H1 (cell line): ENCODE measurements at regions not wholly inside any gene's neighbourhood (a gene's known extent, or its start where the extent isn't known, plus 50 kb on each side); places are given as distances from the start of the nearest gene placed in this dataset.
A peak's percentile ranks its signal among the peaks of the same experiment; 100 is the strongest.

ENCODE experiments used
- CTCF ChIA-PET: fragments of 300-600 bp; sonication (Branson Sonifier 250); formaldehyde crosslinking; loops from one replicate; lab custom pipeline; 2021; ENCODE audit not compliant: partially characterized antibody; lab: Charles Lee
- POLR2A ChIA-PET: fragments of 300-600 bp; sonication (Branson Sonifier 250); formaldehyde crosslinking; loops from one replicate; lab custom pipeline; 2021; ENCODE audit warnings: inconsistent platforms; ENCODE audit not compliant: partially characterized antibody; lab: Charles Lee
- DNase-seq, 2 experiments: peaks; one replicate each; pipeline versions ENCODE4 v3.0.0 to v3.0.0-alpha.2; 2010 to 2022; ENCODE audit warnings: low spot score in 2 of 2, low read depth in 1 of 2, mixed read lengths in 1 of 2
- FAIRE-seq: peaks from 2 replicates; lab custom pipeline; 2011; peaks lifted over from hg19 to GRCh38; lab: Jason Lieb, UNC
- H2AFZ ChIP-seq: 2 replicates; pipeline ENCODE4 v1.8.1; 2012; ENCODE audit warnings: low read length, inconsistent platforms
- H2AK5ac ChIP-seq: 2 replicates; pipeline ENCODE4 v1.6.1; 2013; ENCODE audit warnings: low read depth, low read length
- H2BK120ac ChIP-seq: replicated peaks from 2 replicates; pipeline ENCODE3; 2013; ENCODE audit warnings: low read depth, low read length, inconsistent platforms
- H2BK12ac ChIP-seq: 2 replicates; pipeline ENCODE4 v1.6.1; 2013; ENCODE audit warnings: low read depth, low read length
- H2BK15ac ChIP-seq: 2 replicates; pipeline ENCODE4 v1.6.1; 2013; ENCODE audit warnings: low read length
- H2BK20ac ChIP-seq: 2 replicates; pipeline ENCODE4 v1.6.1; 2013; ENCODE audit warnings: low read length
- H2BK5ac ChIP-seq: 2 replicates; pipeline ENCODE4 v1.6.1; 2013; ENCODE audit warnings: low read depth, low read length
- H3K14ac ChIP-seq: 2 replicates; pipeline ENCODE4 v1.6.1; 2013; ENCODE audit warnings: inconsistent platforms; ENCODE audit not compliant: insufficient read length
- H3K18ac ChIP-seq: 2 replicates; pipeline ENCODE4 v1.6.1; 2013; ENCODE audit warnings: low read length; ENCODE audit errors: extremely low read depth
- H3K23ac ChIP-seq: 2 replicates; pipeline ENCODE4 v1.6.1; 2013; ENCODE audit warnings: inconsistent platforms; ENCODE audit not compliant: insufficient read length
- H3K23me2 ChIP-seq: 2 replicates; pipeline ENCODE4 v1.6.1; 2013; ENCODE audit warnings: low read depth, low read length
- H3K27ac ChIP-seq: 2 replicates; pipeline ENCODE4 v1.6.1; 2011; ENCODE audit warnings: low read depth, low read length, inconsistent platforms
- H3K27me3 ChIP-seq, 4 experiments: replicated peaks in 1 of 4; 1 replicate in 1 of 4; 2 replicates in 3 of 4; pipeline versions ENCODE4 v1.6.1 to v1.8.1; 2011 to 2013; ENCODE audit warnings: low read length in 3 of 4, mild to moderate bottlenecking in 3 of 4, inconsistent platforms in 2 of 4, mixed read lengths in 2 of 4, moderate library complexity in 1 of 4; ENCODE audit not compliant: control insufficient read depth in 3 of 4, insufficient read depth in 3 of 4; ENCODE audit errors: extremely low read depth in 1 of 4
- H3K36me3 ChIP-seq, 4 experiments: 2 replicates each; pipeline versions ENCODE4 v1.6.1 to v1.8.1; 2011 to 2013; ENCODE audit warnings: mild to moderate bottlenecking in 4 of 4, low read length in 3 of 4, moderate library complexity in 2 of 4, control low read depth in 1 of 4, inconsistent platforms in 1 of 4; ENCODE audit not compliant: insufficient read depth in 4 of 4, control insufficient read depth in 2 of 4
- H3K4ac ChIP-seq: replicated peaks from 2 replicates; pipeline ENCODE3; 2013; ENCODE audit warnings: low read length, low read depth, mixed read lengths, inconsistent platforms; ENCODE audit not compliant: insufficient read length
- H3K4me1 ChIP-seq, 4 experiments: replicated peaks in 1 of 4; 1 replicate in 1 of 4; 2 replicates in 3 of 4; pipeline versions ENCODE4 v1.6.1 to v1.8.1; 2011 to 2013; ENCODE audit warnings: low read length in 3 of 4, inconsistent platforms in 2 of 4, mixed read lengths in 1 of 4; ENCODE audit not compliant: insufficient read depth in 4 of 4, control insufficient read depth in 3 of 4
- H3K4me2 ChIP-seq, 2 experiments: 2 replicates each; pipeline versions ENCODE4 v1.6.1 to v1.8.1; 2011 to 2013; ENCODE audit warnings: low read depth in 2 of 2, low read length in 2 of 2, control low read depth in 1 of 2, inconsistent platforms in 1 of 2, mild to moderate bottlenecking in 1 of 2; ENCODE audit not compliant: insufficient read depth in 1 of 2
- H3K4me3 ChIP-seq, 4 experiments: fragments of 200-600, 300-600 bp in 1 of 4; sonication (generic), shearing (Covaris generic), sonication (Bioruptor Twin) in 1 of 4; 2 replicates each; pipeline versions ENCODE4 v1.5.1 to v1.8.1; 2011 to 2016; ENCODE audit warnings: low read length in 4 of 4, low read depth in 3 of 4, control low read depth in 2 of 4, inconsistent platforms in 2 of 4, mild to moderate bottlenecking in 2 of 4, mixed read lengths in 1 of 4, moderate library complexity in 1 of 4; ENCODE audit not compliant: insufficient read depth in 2 of 4; ENCODE audit errors: extremely low read depth in 1 of 4
- H3K56ac ChIP-seq: replicated peaks from 2 replicates; pipeline ENCODE3; 2013; ENCODE audit warnings: low read depth, mild to moderate bottlenecking, mixed read lengths, low read length, inconsistent platforms; ENCODE audit not compliant: insufficient read length
- H3K79me1 ChIP-seq: 2 replicates; pipeline ENCODE4 v1.6.1; 2013; ENCODE audit warnings: low read depth, low read length, control low read depth
- H3K79me2 ChIP-seq, 2 experiments: 2 replicates each; pipeline versions ENCODE4 v1.6.1 to v1.8.1; 2012 to 2013; ENCODE audit warnings: low read length in 2 of 2, mild to moderate bottlenecking in 2 of 2, inconsistent platforms in 1 of 2; ENCODE audit not compliant: insufficient read depth in 2 of 2, control insufficient read depth in 1 of 2
- H3K9ac ChIP-seq, 4 experiments: replicated peaks in 1 of 4; 1 replicate in 1 of 4; 2 replicates in 3 of 4; pipeline versions ENCODE4 v1.6.1 to v1.8.1; 2011 to 2013; ENCODE audit warnings: low read depth in 3 of 4, low read length in 3 of 4, control low read depth in 2 of 4, mild to moderate bottlenecking in 2 of 4, moderate library complexity in 2 of 4, inconsistent platforms in 1 of 4; ENCODE audit errors: extremely low read depth in 1 of 4
- H3K9me3 ChIP-seq, 2 experiments: 2 replicates each; pipeline versions ENCODE4 v1.6.1 to v1.8.1; 2012 to 2013; ENCODE audit warnings: mild to moderate bottlenecking in 2 of 2, moderate library complexity in 2 of 2, control low read depth in 1 of 2, inconsistent platforms in 1 of 2, low read depth in 1 of 2, low read length in 1 of 2, mixed read lengths in 1 of 2; ENCODE audit not compliant: insufficient read depth in 2 of 2
- H4K20me1 ChIP-seq, 2 experiments: replicated peaks in 1 of 2; 2 replicates each; pipeline versions ENCODE3 to v1.8.1; 2011 to 2013; ENCODE audit warnings: inconsistent platforms in 2 of 2, low read length in 2 of 2, mild to moderate bottlenecking in 1 of 2; ENCODE audit not compliant: insufficient read depth in 2 of 2, control insufficient read depth in 1 of 2
- H4K5ac ChIP-seq: 2 replicates; pipeline ENCODE4 v1.6.1; 2013; ENCODE audit warnings: low read length, low read depth, mixed read lengths, inconsistent platforms; ENCODE audit not compliant: insufficient read length
- H4K8ac ChIP-seq: 2 replicates; pipeline ENCODE4 v1.8.0; 2013; ENCODE audit warnings: mild to moderate bottlenecking, moderate library complexity, low read length, inconsistent platforms; ENCODE audit not compliant: insufficient read depth; ENCODE audit errors: extremely low read depth
- H4K91ac ChIP-seq: replicated peaks from 2 replicates; pipeline ENCODE3; 2013; ENCODE audit warnings: low read length, mixed read lengths, inconsistent platforms; ENCODE audit not compliant: insufficient read length
- CHD1 ChIP-seq: IDR thresholded peaks from 2 replicates; pipeline ENCODE4 v1.6.1; 2012; ENCODE audit warnings: low read depth, low read length, improper control_type of control experiment
- MAFK ChIP-seq: IDR thresholded peaks from 2 replicates; pipeline ENCODE4 v1.6.1; 2012; ENCODE audit warnings: low read depth, mild to moderate bottlenecking, improper control_type of control experiment, low read length
- NANOG ChIP-seq: IDR thresholded peaks from 2 replicates; pipeline ENCODE4 v1.6.1; 2011; ENCODE audit warnings: low read length, low read depth, mild to moderate bottlenecking, inconsistent platforms; ENCODE audit not compliant: insufficient read depth, poor library complexity, severe bottlenecking
- SP1 ChIP-seq: IDR thresholded peaks from 2 replicates; pipeline ENCODE4 v1.6.1; 2011; ENCODE audit warnings: low read depth, low read length
- SP2 ChIP-seq: IDR thresholded peaks from 2 replicates; pipeline ENCODE4 v1.6.1; 2012; ENCODE audit warnings: mild to moderate bottlenecking, low read length, inconsistent platforms
- YY1 ChIP-seq: IDR thresholded peaks from 2 replicates; pipeline ENCODE4 v1.6.1; 2011; ENCODE audit warnings: low read depth, mild to moderate bottlenecking, low read length
- WGBS, 2 experiments: shearing (Covaris generic) in 1 of 2; methylation state at CpG; one replicate each; pipeline versions ENCODE4 v1.1.6 to v1.1.7; 2013 to 2015; ENCODE audit warnings: low lambda C conversion rate in 2 of 2, mixed read lengths in 2 of 2, inconsistent platforms in 1 of 2, low coverage in 1 of 2, missing lambda C conversion rate in 1 of 2; ENCODE audit not compliant: insufficient replicate concordance in 2 of 2, insufficient coverage in 1 of 2, insufficient read length in 1 of 2; ENCODE audit errors: extremely low coverage in 1 of 2, missing lambda C conversion rate in 1 of 2; 5-methylcytosine and 5-hydroxymethylcytosine counted together
- TF ChIP-seq, protein P1 (sequence below): IDR thresholded peaks from 2 replicates; pipeline ENCODE4 v1.6.1; 2011; ENCODE audit warnings: low read depth, mild to moderate bottlenecking, low read length; ENCODE audit not compliant: insufficient read depth
- TF ChIP-seq, protein P2 (sequence below): IDR thresholded peaks from 2 replicates; pipeline ENCODE4 v1.6.1; 2011; ENCODE audit warnings: low read length, improper control_type of control experiment

DNA sequence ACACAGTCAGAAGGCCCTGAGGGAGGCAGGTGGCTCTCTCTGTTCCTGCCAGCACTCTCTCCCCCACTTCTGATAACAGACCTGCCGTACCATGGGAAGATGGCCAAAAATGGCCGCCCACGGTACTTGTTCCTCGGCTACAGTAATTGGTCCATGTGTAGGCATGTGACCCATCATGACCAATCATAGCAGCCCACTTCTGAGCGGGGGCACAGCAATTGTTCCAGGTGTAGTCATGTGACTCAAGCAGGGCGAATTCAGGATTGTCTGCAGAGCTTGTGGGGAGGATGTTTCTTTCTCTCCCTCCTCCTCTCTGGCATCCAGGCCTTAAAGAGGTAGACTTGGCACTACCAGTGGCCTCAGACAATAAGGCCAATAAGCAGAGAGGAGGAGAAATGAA lies 250.4 kb downstream of the MRTFB start:
- H2BK15ac ChIP-seq: no peak overlapping the region
- H3K79me2 ChIP-seq: peaks cover 0 to 18% of the 10 kb centered on the region in 2 experiments; a peak in 2 of 4 replicates
- H3K4me2 ChIP-seq: no peak overlapping the region
- H4K91ac ChIP-seq: no peak overlapping the region
- ChIA-PET POLR2A (interaction anchor here (0.8 to 0.9 kb wide), 2 partner anchors 13 to 22 kb away, joined by 3 to 4 read pairs; no protein-coding TSS in a partner anchor), CTCF (interaction anchor here (1.0 to 1.6 kb wide), 3 partner anchors 11 to 32 kb away, joined by 3 to 5 read pairs (median 4); no protein-coding TSS in a partner anchor)
- H3K56ac ChIP-seq: no peak overlapping the region
- no peak overlapping the region for H2BK120ac ChIP-seq
- H4K20me1 ChIP-seq: no peaks in the 10 kb centered on the region
- no peak overlapping the region for H3K4ac ChIP-seq
- H4K8ac ChIP-seq: no peak overlapping the region
- 94% methylated on average over 6 of the region's 6 CpGs; no CpG with 5 or more reads in 1 of the 2 experiments for WGBS, 2 experiments
- H3K4me1 ChIP-seq: no peaks in the 10 kb centered on the region; a peak in 2 of 7 replicates
- no peak overlapping the region for H2AK5ac ChIP-seq
- H3K79me1 ChIP-seq: no peaks in the 10 kb centered on the region
- no peaks in the 10 kb centered on the region for H3K36me3 ChIP-seq
- H2BK5ac ChIP-seq: no peak overlapping the region
- H2AFZ ChIP-seq: no peak overlapping the region
- H3K27ac ChIP-seq: no peak overlapping the region
- H3K14ac ChIP-seq: no peak overlapping the region
- no peak overlapping the region for H3K18ac ChIP-seq
- H3K9me3 ChIP-seq: no peaks in the 10 kb centered on the region
- no peak overlapping the region for H2BK12ac ChIP-seq
- no peak overlapping the region for H2BK20ac ChIP-seq
- H3K23ac ChIP-seq: no peak overlapping the region
- TF ChIP-seq SP1 (no peak), MAFK (no peak), CHD1 (no peak), NANOG (no peak), YY1 (peak; percentile 74), SP2 (no peak)
- TF ChIP-seq, protein P1, sequence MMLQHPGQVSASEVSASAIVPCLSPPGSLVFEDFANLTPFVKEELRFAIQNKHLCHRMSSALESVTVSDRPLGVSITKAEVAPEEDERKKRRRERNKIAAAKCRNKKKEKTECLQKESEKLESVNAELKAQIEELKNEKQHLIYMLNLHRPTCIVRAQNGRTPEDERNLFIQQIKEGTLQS: 0 out of 2 replicates have a peak, but pooled peaks have one; percentile 31
- TF ChIP-seq, protein P2, sequence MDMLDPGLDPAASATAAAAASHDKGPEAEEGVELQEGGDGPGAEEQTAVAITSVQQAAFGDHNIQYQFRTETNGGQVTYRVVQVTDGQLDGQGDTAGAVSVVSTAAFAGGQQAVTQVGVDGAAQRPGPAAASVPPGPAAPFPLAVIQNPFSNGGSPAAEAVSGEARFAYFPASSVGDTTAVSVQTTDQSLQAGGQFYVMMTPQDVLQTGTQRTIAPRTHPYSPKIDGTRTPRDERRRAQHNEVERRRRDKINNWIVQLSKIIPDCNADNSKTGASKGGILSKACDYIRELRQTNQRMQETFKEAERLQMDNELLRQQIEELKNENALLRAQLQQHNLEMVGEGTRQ: peak; percentile 72
- FAIRE-seq (no peak), DNase-seq (no peak)
- H3K23me2 ChIP-seq: no peaks in the 10 kb centered on the region
- no peak overlapping the region for H3K4me3 ChIP-seq
- H4K5ac ChIP-seq: no peak overlapping the region
- no peak overlapping the region for H3K9ac ChIP-seq
- H3K27me3 ChIP-seq: no peaks in the 10 kb centered on the region
